ENCODE measurements at regions not wholly inside any gene's neighbourhood (a gene's known extent, or its start where the extent isn't known, plus 50 kb on each side); places are given as distances from the start of the nearest gene placed in this dataset.

DNA sequence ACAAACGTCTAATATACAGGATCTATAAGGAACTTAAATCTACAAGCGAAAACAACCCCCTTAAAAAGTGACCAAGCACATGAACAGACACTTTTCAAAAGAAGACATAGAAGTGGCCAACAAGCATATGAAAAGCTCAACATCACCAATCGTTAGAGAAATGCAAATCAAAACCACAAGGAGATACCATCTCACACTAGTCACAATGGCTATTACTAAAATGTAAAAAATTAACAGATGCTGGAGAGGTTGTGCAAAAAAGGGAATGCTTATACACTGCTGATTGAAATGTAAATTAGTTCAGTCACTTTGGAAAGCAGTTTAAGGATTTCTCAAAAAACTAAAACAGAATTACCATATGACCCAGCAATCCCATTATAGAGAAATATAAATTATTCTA, 1148.5 kb upstream of the FAM98A start:
- Mint-ChIP-seq H3K36me3 (no peaks in the 10 kb centered on the region), H3K4me3 (no peak overlapping the region), H3K27ac (no peak overlapping the region), H3K9me3 (no peaks in the 10 kb centered on the region), H3K4me1 (ENCODE audit: unreplicated experiment) (no peaks in the 10 kb centered on the region), H3K27me3 (no peaks in the 10 kb centered on the region)
- TF ChIP-seq, protein P1, sequence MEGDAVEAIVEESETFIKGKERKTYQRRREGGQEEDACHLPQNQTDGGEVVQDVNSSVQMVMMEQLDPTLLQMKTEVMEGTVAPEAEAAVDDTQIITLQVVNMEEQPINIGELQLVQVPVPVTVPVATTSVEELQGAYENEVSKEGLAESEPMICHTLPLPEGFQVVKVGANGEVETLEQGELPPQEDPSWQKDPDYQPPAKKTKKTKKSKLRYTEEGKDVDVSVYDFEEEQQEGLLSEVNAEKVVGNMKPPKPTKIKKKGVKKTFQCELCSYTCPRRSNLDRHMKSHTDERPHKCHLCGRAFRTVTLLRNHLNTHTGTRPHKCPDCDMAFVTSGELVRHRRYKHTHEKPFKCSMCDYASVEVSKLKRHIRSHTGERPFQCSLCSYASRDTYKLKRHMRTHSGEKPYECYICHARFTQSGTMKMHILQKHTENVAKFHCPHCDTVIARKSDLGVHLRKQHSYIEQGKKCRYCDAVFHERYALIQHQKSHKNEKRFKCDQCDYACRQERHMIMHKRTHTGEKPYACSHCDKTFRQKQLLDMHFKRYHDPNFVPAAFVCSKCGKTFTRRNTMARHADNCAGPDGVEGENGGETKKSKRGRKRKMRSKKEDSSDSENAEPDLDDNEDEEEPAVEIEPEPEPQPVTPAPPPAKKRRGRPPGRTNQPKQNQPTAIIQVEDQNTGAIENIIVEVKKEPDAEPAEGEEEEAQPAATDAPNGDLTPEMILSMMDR (conservative IDR thresholded peaks at IDR 0.05) = no peak
- DNase-seq (ENCODE audit: extremely low spot score, unreplicated experiment) = no peak

GRCh38 chr2:34738691-34739090, 1139.6 kb upstream of the FAM98A start:
- no peak overlapping the region for H3K27ac Mint-ChIP-seq
- H3K9me3 Mint-ChIP-seq = peaks cover 3% of the 10 kb centered on the region
- no peak overlapping the region for H3K4me3 Mint-ChIP-seq
- H3K4me1 Mint-ChIP-seq (ENCODE audit: unreplicated experiment) = peaks cover 3% of the 10 kb centered on the region
- H3K36me3 Mint-ChIP-seq = no peaks in the 10 kb centered on the region
- H3K27me3 Mint-ChIP-seq = no peaks in the 10 kb centered on the region
- no peak for DNase-seq (ENCODE audit: extremely low spot score, unreplicated experiment)
- TF ChIP-seq, protein P1 (conservative IDR thresholded peaks at IDR 0.05) = peak; percentile 68

DNA sequence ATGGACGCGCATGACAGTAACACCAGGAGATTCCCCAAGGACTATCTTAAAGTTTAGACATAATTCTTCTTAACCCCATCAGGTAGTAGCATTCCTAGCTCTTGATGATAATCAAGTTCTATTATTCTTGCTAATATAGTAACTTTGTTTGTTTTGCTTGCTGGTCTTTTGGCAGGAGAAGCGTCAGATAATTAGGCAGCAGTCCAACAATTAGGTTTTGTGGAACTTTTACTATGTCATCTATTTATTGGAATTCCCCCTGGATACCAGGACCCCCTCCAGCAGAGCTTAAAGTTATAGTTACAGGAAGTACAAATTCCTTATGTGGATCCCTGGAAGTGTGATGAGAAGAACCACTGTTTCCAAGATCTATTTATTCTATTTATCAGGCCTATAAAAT, 1138.0 kb upstream of the FAM98A start:
- no peak for DNase-seq (ENCODE audit: extremely low spot score, unreplicated experiment)
- Mint-ChIP-seq H3K4me1 (ENCODE audit: unreplicated experiment) (peaks cover 3% of the 10 kb centered on the region), H3K27me3 (no peaks in the 10 kb centered on the region)

DNA sequence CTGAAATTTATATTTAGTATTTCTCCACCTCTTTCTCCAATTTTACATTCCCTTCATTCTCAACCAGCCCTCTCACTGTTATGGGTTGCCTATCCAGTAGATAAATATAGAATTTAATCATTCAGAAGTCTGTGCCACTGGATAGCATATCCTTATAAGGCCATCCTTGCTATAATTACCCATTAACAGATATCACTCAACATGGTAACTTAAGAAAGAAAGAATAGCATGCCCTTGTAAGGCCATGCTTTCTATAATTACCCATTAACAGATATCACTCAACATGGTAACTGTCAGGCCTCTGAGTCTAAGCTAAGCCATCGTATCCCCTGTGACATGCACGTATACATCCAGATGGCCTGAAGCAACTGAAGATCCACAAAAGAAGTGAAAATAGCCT, 1137.4 kb upstream of the FAM98A start:
- no peak for DNase-seq (ENCODE audit: extremely low spot score, unreplicated experiment)
- no peaks in the 10 kb centered on the region for H3K36me3 Mint-ChIP-seq
- no peak overlapping the region for H3K4me3 Mint-ChIP-seq
- no peak overlapping the region for H3K27ac Mint-ChIP-seq
- no peaks in the 10 kb centered on the region for H3K27me3 Mint-ChIP-seq
- peaks cover 3% of the 10 kb centered on the region for H3K4me1 Mint-ChIP-seq (ENCODE audit: unreplicated experiment)
- H3K9me3 Mint-ChIP-seq = peaks cover 3% of the 10 kb centered on the region
- TF ChIP-seq, protein P1 (conservative IDR thresholded peaks at IDR 0.05) = no peak

More for the DNA sequence above, 1138.0 kb upstream of the FAM98A start:
- H3K36me3 Mint-ChIP-seq = no peaks in the 10 kb centered on the region
- TF ChIP-seq, protein P1 (conservative IDR thresholded peaks at IDR 0.05) = no peak
- H3K4me3 Mint-ChIP-seq = no peak overlapping the region
- no peak overlapping the region for H3K27ac Mint-ChIP-seq
- peaks cover 3% of the 10 kb centered on the region for H3K9me3 Mint-ChIP-seq

GRCh38 chr2:34734662-34735061, 1135.6 kb upstream of the FAM98A start:
- TF ChIP-seq, protein P1 (conservative IDR thresholded peaks at IDR 0.05) = no peak
- Mint-ChIP-seq H3K36me3 (no peaks in the 10 kb centered on the region), H3K9me3 (peaks cover 3% of the 10 kb centered on the region), H3K4me1 (ENCODE audit: unreplicated experiment) (peaks cover 3% of the 10 kb centered on the region), H3K4me3 (no peak overlapping the region), H3K27ac (no peak overlapping the region), H3K27me3 (no peaks in the 10 kb centered on the region)
- no peak for DNase-seq (ENCODE audit: extremely low spot score, unreplicated experiment)

DNA sequence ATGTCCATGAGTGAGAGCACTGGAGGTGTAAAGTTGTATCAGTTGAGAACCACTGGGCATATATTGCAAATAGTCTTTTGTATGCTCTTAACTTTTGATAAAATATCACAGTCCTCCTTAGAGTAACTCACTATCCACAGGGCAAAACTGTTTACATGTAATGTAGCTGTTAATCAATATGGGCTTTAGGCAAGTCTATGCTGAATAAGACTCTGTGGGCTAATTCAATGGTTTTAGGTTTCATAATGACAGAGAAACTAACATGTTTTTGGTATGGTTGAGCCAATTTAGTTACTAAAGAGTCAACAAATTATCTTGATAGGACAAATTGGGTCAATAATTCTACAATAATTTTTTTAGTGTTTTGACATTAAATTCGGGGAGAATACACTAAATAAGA, 1134.9 kb upstream of the FAM98A start:
- Mint-ChIP-seq H3K9me3 (peaks cover 3% of the 10 kb centered on the region), H3K27ac (no peak overlapping the region), H3K27me3 (no peaks in the 10 kb centered on the region), H3K36me3 (no peaks in the 10 kb centered on the region), H3K4me3 (no peak overlapping the region), H3K4me1 (ENCODE audit: unreplicated experiment) (peaks cover 3% of the 10 kb centered on the region)
- no peak for DNase-seq (ENCODE audit: extremely low spot score, unreplicated experiment)
- TF ChIP-seq, protein P1 (conservative IDR thresholded peaks at IDR 0.05) = no peak
